Adipocyte (in vitro differentiated cells): ENCODE measurements at regions not wholly inside any gene's neighbourhood (a gene's known extent, or its start where the extent isn't known, plus 50 kb on each side); places are given as distances from the start of the nearest gene placed in this dataset.
"Not testable (repeated sequence)": the region's sequence is repeated elsewhere in the genome, so short reads cannot be mapped to it uniquely, and the experiment has no call there.

Source experiments
- DNase-seq: peaks from one replicate; pipeline ENCODE4 v3.0.0-alpha.2; 2015; ENCODE audit warnings: low read depth
- H3K27me3 ChIP-seq: replicated peaks from 2 replicates; pipeline ENCODE4 v1.7.0; 2013; ENCODE audit warnings: mild to moderate bottlenecking, low read length, moderate library complexity; ENCODE audit not compliant: control insufficient read depth, insufficient read depth
- H3K36me3 ChIP-seq: 2 replicates; pipeline ENCODE4 v1.7.0; 2013; ENCODE audit warnings: low read length, mild to moderate bottlenecking, moderate library complexity; ENCODE audit not compliant: control insufficient read depth, insufficient read depth, severe bottlenecking
- H3K4me1 ChIP-seq: 2 replicates; pipeline ENCODE4 v1.7.0; 2013; ENCODE audit warnings: mild to moderate bottlenecking, low read length, moderate library complexity; ENCODE audit not compliant: control insufficient read depth, insufficient read depth
- H3K4me3 ChIP-seq: 2 replicates; pipeline ENCODE4 v1.7.0; 2013; ENCODE audit warnings: mild to moderate bottlenecking, low read length, moderate library complexity
- H3K9ac ChIP-seq: 2 replicates; pipeline ENCODE4 v1.7.0; 2013; ENCODE audit warnings: mild to moderate bottlenecking, low read length, moderate library complexity
- H3K9me3 ChIP-seq: 2 replicates; pipeline ENCODE4 v1.7.0; 2013; ENCODE audit warnings: mild to moderate bottlenecking, low read length, moderate library complexity; ENCODE audit not compliant: control insufficient read depth

DNA sequence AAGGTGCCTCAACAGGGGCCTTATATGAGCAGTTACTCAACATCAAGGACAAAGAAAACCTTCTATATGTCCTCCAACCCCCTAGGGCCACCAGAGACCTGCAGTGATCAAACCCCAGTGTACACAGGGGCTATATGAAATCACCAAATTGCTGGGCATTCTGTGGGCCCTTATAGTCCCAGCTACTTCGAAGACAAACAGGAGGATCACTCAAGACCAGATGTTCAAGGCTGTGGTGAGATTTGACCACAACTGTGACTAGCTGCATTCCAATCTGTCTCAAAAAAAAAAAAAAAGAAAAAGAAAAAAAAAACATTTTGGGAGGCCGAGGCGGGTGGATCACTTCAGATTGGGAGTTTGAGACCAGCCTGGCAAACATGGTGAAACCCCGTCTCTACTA lies 51.0 kb upstream of the PRB2 start:
- no peaks in the 10 kb centered on the region for H3K9me3 ChIP-seq
- no peaks in the 10 kb centered on the region for H3K27me3 ChIP-seq
- no peak overlapping the region for H3K4me3 ChIP-seq
- no peak overlapping the region for H3K9ac ChIP-seq
- no peaks in the 10 kb centered on the region for H3K4me1 ChIP-seq
- H3K36me3 ChIP-seq: no peaks in the 10 kb centered on the region
- no peak for DNase-seq

DNA sequence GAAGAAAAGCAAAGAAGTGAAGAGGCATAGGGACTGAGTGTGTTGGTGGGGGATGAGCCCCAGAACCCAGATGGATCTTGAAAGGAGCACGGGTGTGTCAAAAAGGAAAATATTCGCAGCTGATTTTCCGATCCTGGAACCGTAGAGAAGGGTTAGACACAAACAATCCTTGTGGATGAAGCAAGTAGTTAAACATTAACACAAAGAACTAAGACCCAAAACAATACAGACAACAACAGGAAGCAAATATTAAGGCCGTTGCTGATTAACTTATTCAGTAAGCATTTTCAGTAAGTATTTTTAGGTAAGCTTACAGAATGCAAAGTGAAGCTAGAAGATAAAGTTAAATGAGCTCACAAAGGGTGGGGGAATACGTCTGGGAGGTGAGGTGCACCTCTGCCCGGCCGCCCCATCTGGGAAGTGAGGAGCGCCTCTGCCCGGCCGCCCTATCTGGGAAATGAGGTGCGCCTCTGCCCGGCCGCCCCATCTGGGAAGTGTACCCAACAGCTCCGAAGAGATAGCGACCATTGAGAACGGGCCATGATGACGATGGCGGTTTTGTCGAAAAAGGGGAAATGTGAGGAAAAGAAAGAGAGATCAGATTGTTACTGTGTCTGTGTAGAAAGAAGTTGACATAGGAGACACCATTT lies 62.8 kb upstream of the PRB2 start:
- H3K4me1 ChIP-seq: no peaks in the 10 kb centered on the region
- H3K27me3 ChIP-seq: no peaks in the 10 kb centered on the region
- no peak overlapping the region for H3K9ac ChIP-seq
- no peaks in the 10 kb centered on the region for H3K9me3 ChIP-seq
- DNase-seq: no peak
- H3K36me3 ChIP-seq: no peaks in the 10 kb centered on the region
- no peak overlapping the region for H3K4me3 ChIP-seq

DNA sequence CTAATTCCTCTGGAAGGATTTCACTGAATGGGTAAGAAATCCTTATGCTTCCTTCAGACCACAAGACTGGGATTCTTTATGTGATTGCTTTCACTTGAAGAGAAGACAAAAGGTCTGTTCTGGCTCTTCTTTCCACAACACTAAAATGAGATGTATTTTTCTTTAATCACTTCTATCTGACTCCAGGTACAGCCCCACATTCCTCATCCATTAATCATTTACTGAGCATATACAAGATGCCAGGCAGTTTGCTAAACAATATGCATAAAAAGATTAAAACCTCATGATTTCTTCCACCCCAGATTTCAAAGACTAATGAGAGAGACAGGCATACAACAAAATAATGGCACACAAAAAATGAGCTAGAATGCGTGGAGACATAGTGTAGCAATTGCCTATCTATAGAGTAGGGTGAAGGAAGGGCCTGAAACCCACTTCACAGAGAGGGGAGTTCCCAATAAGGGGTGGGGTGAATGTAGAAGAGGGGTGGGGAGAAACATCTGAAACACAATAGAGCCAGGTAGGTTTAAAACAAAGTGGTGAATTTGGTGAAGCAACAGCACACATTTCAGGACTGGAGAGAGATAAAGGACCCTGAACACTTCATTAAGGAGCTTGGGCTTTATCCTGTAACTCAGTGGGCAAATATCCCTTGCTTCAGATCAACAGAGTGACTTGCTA lies 65.1 kb upstream of the PRB2 start:
- H3K4me3 ChIP-seq: no peak overlapping the region
- H3K4me1 ChIP-seq: no peaks in the 10 kb centered on the region
- H3K27me3 ChIP-seq: no peaks in the 10 kb centered on the region
- H3K36me3 ChIP-seq: no peaks in the 10 kb centered on the region
- no peak overlapping the region for H3K9ac ChIP-seq
- no peaks in the 10 kb centered on the region for H3K9me3 ChIP-seq
- DNase-seq: peak; percentile 0

DNA sequence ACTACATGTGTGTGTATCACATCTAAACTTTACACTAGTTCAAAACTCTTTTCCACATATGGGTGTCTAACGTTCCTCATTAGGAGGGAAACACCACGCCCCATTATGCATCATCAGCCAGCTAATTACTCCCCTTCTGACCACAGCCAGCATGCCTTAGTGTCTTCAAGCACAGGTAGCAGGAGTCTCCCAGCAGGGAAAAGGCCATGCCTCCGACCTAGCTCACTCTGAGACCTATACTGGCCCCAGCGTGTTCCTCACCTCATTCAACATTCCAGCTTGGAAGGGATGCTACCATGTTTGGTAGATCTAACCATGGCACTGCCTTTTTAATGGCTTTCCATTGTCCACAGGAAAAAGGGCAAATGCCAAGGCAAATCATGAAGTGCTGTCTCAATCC lies 66.1 kb upstream of the PRB2 start:
- no peak for DNase-seq
- H3K4me3 ChIP-seq: no peak overlapping the region

DNA sequence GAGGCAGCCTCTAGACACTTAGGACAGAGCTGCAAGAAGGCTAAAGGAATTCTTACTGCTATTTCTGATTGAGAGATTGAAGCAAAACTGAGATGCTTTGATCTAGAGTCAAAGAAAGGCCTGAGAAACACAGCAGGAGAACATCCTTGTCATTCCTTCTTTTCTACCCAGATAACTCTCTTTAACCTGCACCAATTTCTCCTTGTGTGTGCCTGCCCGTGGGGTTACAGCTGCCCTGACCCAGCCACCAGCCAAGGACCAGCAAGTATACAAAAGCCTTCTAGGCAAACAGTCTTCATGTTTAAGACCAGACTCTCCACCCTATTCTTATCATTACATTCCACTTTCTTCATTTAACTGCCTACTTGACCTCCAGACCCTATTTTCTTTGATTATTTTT lies 81.7 kb upstream of the PRB2 start:
- no peaks in the 10 kb centered on the region for H3K9me3 ChIP-seq
- H3K36me3 ChIP-seq: no peaks in the 10 kb centered on the region
- DNase-seq: no peak
- H3K9ac ChIP-seq: no peak overlapping the region
- no peaks in the 10 kb centered on the region for H3K4me1 ChIP-seq
- H3K27me3 ChIP-seq: no peaks in the 10 kb centered on the region
- no peak overlapping the region for H3K4me3 ChIP-seq

More for the DNA sequence above, 66.1 kb upstream of the PRB2 start:
- Histone ChIP-seq H3K4me1 (no peaks in the 10 kb centered on the region), H3K36me3 (no peaks in the 10 kb centered on the region), H3K27me3 (no peaks in the 10 kb centered on the region), H3K9ac (no peak overlapping the region), H3K9me3 (no peaks in the 10 kb centered on the region)

DNA sequence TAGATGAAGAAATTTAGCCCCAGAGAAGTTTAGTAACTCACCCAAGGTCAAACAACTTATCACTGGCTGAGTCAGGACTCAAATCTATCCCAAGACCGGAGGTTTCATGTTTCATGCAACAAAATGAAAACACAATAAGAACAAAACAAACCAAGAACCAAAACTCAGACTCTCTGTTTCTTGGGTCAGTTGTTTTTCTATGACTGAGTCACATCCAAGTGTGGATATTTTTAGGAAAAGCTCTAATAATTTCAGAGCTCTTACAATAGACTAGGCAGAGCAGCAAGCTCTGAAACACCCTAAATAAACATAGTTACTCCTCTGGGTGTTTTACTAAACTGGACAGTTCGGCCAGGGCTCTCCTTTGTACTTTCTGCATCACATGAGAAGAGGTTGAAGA lies 87.6 kb upstream of the PRB2 start:
- no peaks in the 10 kb centered on the region for H3K27me3 ChIP-seq
- H3K36me3 ChIP-seq: no peaks in the 10 kb centered on the region
- no peak overlapping the region for H3K9ac ChIP-seq
- no peaks in the 10 kb centered on the region for H3K9me3 ChIP-seq
- H3K4me1 ChIP-seq: peaks cover 14% of the 10 kb centered on the region
- H3K4me3 ChIP-seq: peak overlapping the region; percentile 23
- peak; percentile 68 for DNase-seq

DNA sequence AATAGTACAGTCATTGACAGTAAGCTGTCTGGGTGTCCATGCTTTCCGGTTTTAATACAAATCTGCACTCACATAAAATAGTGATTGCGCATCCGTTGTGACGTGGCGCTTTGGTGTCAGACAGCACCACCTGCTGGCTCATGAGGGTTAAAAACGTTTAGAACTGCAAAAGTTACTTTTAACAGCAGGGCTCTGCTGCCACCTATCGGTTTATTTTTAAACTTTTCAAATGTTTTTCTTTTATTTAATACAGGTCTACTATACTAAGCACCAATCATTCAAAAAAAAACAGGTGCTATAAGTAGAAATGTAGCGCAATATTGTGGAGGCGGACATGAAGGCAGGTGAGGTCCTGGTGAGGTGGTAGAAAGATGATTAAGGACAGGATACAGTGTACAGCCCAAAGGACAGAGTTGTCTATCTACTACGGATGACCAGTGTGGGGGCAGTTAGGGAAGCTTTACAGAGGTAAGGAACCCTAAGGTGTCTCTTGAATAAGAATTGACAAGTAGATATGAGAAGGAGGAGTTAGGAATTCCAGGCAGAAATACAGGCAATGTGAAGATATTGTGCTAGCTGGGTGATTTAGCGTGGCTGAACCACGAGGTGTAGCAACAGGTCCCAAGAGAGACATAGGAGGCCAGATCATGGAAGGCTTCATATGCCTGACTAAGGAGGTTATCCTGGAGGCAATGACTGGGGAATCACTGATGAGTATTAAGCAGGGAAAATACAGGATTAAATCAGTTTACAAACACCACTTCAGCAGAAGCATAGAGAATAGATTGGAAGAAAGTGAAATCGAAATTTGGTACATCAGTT lies 91.5 kb upstream of the PRB2 start:
- peaks cover 14% of the 10 kb centered on the region for H3K4me1 ChIP-seq
- peak; percentile 97 for DNase-seq
- H3K27me3 ChIP-seq: no peaks in the 10 kb centered on the region
- H3K4me3 ChIP-seq: peak overlapping the region; percentile 50
- H3K9me3 ChIP-seq: no peaks in the 10 kb centered on the region
- H3K9ac ChIP-seq: peak overlapping the region; percentile 47
- H3K36me3 ChIP-seq: no peaks in the 10 kb centered on the region

DNA sequence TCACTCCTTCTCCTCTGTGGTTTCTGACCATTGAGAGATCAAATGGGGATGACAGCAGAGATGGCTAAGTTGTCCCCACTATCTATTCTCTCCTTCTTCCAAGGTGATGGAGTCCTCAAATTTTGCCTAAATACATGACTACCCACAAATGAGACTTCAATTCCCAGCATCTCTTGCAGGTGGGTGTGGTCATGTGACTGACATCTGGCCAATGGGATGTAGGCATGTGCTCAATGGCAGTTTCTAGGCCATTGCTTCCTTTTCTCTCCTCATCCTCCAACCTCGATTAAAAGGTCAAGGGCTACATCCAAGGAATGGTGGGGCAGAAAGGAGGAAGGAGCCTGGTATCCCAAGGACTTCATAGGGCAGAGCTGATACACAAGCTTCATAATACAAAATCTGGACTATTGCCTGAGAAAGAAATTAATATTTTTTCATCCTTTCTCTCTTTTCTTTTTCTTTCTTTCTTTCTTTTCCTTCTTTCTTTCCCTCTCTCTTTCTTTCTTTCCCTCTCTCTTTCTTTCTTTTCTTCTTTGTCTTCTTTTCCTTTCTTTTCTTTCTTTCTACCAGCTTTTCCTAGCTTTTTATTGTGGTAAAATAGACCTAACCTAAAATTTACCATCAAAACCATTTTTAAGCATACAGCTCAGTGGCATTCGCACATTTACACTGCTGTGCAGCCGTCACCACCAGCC lies 100.9 kb upstream of the PRB2 start:
- H3K4me1 ChIP-seq: no peaks in the 10 kb centered on the region
- no peaks in the 10 kb centered on the region for H3K27me3 ChIP-seq
- H3K36me3 ChIP-seq: no peaks in the 10 kb centered on the region
- no peak for DNase-seq
- no peak overlapping the region for H3K9ac ChIP-seq
- no peaks in the 10 kb centered on the region for H3K9me3 ChIP-seq
- no peak overlapping the region for H3K4me3 ChIP-seq

DNA sequence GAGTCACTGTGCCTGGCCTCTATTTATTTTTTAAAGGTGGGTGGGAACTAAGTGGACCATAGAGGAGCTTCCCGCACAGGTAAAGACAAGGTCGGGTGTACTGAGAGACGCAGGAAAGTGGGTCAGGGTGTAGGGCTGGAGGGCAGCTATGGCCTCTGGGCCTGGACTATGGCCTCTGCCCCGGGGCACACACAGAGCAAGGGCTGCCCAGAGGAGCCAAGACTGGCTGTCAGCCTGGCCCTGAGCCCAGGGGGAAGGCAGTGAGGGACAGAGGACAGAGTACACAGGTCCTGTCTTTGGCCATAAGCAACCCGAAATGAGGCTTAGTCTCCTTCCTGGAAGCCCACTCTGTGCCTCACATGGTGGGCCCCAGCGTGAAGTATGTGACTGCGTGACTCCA lies 102.1 kb upstream of the PRB2 start:
- no peaks in the 10 kb centered on the region for H3K27me3 ChIP-seq
- no peaks in the 10 kb centered on the region for H3K4me1 ChIP-seq
- H3K9ac ChIP-seq: no peak overlapping the region
- no peak overlapping the region for H3K4me3 ChIP-seq
- no peaks in the 10 kb centered on the region for H3K36me3 ChIP-seq
- H3K9me3 ChIP-seq: no peaks in the 10 kb centered on the region
- DNase-seq: no peak

DNA sequence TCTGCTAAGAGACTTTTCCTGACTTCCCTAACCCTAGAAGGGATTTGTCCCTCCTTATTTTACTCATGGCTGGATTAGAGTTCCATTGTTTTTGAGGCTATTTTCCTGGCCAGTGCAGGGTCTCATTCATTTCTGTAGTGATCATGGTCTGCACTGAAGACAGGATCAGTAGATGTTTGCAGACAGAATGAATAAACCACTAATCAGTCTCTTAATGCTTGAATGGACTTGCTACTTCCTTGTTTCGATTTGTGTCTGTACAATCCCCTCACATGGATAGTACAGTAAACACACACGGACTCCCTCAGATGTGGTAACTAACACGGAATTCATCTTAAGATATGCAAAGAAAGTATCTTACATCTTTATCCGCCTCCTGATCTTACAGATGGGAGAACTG lies 102.6 kb upstream of the PRB2 start:
- Histone ChIP-seq H3K36me3 (no peaks in the 10 kb centered on the region), H3K9me3 (no peaks in the 10 kb centered on the region), H3K4me1 (no peaks in the 10 kb centered on the region), H3K27me3 (no peaks in the 10 kb centered on the region), H3K9ac (no peak overlapping the region), H3K4me3 (no peak overlapping the region)
- no peak for DNase-seq

DNA sequence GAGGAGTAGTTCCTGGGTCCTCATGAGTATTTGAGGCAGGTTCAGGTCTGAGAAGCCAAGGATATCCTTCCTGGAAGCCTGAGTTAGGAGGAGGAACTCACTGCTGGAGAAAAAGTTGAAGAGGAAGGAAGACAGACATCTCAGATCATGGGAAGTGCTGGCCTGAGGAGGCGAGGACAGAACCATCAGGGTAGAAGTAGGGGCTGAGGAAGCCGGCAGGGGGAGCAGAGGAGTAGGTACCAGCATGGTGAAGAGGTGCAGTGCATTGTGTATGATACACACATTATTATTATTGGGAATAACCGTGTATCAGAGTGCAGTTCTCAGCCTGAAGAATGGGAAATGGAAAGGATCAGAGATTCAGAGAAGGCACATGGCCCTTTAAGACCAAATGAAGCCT lies 103.2 kb upstream of the PRB2 start:
- DNase-seq, H3K4me1 ChIP-seq, H3K9ac ChIP-seq, H3K4me3 ChIP-seq, H3K36me3 ChIP-seq, H3K27me3 ChIP-seq, H3K9me3 ChIP-seq: not testable (repeated sequence)
